ENCODE measurements at regions not wholly inside any gene's neighbourhood (a gene's known extent, or its start where the extent isn't known, plus 50 kb on each side); places are given as distances from the start of the nearest gene placed in this dataset.
"Not testable (repeated sequence)": the region's sequence is repeated elsewhere in the genome, so short reads cannot be mapped to it uniquely, and the experiment has no call there.

DNA sequence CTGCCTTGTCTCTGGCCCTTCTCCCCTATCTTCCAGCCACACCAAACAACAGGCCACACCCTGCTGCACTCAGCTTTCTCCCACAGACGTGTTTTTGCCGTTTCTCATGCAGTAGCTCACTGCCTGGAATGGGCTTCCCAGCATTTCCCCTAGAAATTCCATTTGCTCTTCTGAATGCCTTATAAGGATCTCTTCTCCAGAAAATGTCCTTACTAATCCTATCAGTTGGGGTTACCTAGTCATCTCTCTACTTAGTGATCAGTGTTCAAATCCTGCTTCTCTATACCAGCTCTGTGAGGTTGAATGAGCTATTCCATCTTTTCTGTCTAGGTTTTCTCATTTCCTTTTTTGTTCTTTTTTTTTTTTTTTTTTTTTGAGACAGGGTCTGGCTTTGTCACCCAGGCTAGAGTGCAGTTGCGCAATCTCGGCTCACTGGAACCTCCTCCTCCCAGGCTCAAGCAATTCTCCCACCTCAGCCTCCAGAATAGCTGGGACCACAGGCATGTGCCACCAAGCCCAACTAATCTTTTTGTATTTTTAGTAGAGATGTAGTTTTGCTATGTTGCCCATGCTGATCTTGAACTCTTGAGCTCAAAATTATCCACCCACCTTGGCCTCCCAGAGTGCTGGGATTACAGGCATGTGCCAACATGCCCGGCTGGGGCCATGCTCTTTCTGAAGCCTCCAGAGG, 98.2 kb upstream of the CHD2 start:
- H3K27ac ChIP-seq, result no peak overlapping the region
- TF ChIP-seq, protein P1, sequence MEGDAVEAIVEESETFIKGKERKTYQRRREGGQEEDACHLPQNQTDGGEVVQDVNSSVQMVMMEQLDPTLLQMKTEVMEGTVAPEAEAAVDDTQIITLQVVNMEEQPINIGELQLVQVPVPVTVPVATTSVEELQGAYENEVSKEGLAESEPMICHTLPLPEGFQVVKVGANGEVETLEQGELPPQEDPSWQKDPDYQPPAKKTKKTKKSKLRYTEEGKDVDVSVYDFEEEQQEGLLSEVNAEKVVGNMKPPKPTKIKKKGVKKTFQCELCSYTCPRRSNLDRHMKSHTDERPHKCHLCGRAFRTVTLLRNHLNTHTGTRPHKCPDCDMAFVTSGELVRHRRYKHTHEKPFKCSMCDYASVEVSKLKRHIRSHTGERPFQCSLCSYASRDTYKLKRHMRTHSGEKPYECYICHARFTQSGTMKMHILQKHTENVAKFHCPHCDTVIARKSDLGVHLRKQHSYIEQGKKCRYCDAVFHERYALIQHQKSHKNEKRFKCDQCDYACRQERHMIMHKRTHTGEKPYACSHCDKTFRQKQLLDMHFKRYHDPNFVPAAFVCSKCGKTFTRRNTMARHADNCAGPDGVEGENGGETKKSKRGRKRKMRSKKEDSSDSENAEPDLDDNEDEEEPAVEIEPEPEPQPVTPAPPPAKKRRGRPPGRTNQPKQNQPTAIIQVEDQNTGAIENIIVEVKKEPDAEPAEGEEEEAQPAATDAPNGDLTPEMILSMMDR (conservative IDR thresholded peaks at IDR 0.05), result no peak
- no peak for TF ChIP-seq ZFX (IDR thresholded peaks at IDR 0.05)

GRCh38 chr15:92803536-92803851, 96.6 kb upstream of the CHD2 start:
- TF ChIP-seq, protein P1 (conservative IDR thresholded peaks at IDR 0.05), result no peak
- no peak for TF ChIP-seq ZFX (IDR thresholded peaks at IDR 0.05)
- no peak overlapping the region for H3K27ac ChIP-seq

DNA sequence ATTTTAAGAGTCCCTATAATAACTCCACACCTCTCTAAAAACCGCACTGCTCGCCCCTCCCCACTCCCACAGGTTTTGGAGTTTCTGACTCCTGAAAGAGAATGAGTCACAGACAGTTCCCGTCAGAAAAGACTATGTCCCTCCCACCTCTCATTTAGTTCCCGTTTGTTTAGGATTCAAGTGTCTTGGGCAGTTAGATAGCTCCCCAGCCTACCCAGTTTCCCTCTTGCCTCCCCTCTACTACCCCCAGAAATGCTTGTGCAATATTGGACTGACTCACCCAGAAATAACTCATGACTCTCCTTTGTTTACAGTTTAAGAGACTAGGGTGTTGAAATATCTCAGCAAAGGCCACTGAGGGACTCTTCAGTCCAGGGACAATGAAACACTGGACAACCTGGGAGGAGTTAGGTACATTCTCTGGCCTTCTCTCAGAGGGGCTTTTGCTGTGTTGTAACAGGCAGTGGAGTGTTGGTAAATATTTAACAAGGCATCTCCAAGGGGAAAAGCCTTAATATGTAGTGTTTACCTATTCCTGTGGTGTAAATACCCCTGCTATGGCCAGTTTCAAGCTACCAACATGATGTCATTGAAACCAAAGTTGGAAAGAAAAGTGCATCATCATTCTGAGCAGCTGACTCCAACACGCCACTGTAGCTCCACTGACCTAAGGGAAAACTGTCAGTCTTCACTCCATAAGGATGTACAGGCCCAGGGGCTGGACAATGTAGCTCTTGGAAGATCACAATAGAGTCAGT, 96.1 kb upstream of the CHD2 start:
- TF ChIP-seq, protein P1 (conservative IDR thresholded peaks at IDR 0.05), result no peak
- TF ChIP-seq ZFX (IDR thresholded peaks at IDR 0.05), result no peak
- H3K27ac ChIP-seq, result peak overlapping the region; percentile 40; the same call in 1 of the 2 replicates

DNA sequence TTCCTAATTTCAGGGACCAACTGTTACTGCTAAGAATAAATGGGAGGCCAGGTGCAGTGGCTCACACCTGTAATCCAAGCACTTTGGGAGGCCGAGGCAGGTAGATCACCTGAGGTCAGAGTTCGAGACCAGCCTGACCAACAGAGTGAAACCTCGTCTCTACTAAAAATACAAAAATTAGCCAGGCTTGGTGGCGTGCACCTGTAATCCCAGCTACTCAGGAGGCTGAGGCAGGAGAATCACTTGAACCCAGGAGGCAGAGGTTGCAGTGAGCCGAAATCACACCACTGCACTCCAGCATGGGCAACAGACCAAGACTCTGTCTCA, 95.6 kb upstream of the CHD2 start:
- H3K27ac ChIP-seq, result peak overlapping the region; percentile 40

DNA sequence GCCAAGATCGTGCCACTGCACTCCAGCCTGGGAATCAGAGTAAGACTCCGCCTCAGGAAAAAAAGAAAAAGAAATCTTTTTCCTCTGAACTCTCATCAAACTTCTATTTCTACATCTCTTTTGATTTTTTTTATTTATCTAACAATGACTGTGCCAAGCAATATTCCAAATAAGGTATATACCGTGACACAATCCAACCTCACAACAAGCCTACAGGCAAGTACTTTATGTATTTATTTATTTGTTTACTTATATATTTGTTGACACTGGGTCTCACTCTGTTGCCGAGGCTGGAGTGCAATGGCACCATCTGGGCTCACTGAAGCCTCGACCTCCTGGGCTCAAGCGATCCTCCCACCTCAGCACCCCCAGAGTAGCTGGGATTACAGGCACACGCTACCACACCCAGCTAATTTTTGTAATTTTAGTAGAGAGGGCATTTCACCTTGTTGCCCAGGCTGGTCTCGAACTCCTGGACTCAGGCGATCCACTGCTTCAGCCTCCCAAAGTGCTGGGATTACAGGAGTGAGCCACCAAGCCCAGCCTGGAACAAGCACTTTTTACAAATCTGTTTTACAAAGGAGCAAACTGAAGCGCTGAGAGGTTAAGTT, 94.9 kb upstream of the CHD2 start:
- peak overlapping the region; percentile 40; the same call in 1 of the 2 replicates for H3K27ac ChIP-seq
- TF ChIP-seq ZFX (IDR thresholded peaks at IDR 0.05), result no peak
- TF ChIP-seq, protein P1 (conservative IDR thresholded peaks at IDR 0.05), result no peak

- not testable (repeated sequence) for H3K27ac ChIP-seq
These were observed 94.0 kb upstream of the CHD2 start for GRCh38 chr15:92806171-92806570.

GRCh38 chr15:92806763-92807162, 93.4 kb upstream of the CHD2 start:
- peak overlapping the region; percentile 99; the same call in 1 of the 2 replicates for H3K27ac ChIP-seq

GRCh38 chr15:92807971-92808571, 92.1 kb upstream of the CHD2 start:
- H3K27ac ChIP-seq, result peak overlapping the region; percentile 99
- TF ChIP-seq, protein P1 (conservative IDR thresholded peaks at IDR 0.05), result no peak
- TF ChIP-seq ZFX (IDR thresholded peaks at IDR 0.05), result no peak

More at GRCh38 chr15:92806763-92807162, 93.4 kb upstream of the CHD2 start:
- TF ChIP-seq, protein P1 (conservative IDR thresholded peaks at IDR 0.05), result no peak
- TF ChIP-seq ZFX (IDR thresholded peaks at IDR 0.05), result no peak

Measured in C4-2B (cell line).